ENCODE measurements at regions not wholly inside any gene's neighbourhood (a gene's known extent, or its start where the extent isn't known, plus 50 kb on each side); places are given as distances from the start of the nearest gene placed in this dataset.

- Histone ChIP-seq H3K27ac (ENCODE audit: low read depth, low read length) (no peak overlapping the region), H2BK12ac (ENCODE audit: low read depth, low read length) (no peak overlapping the region; the same call in 1 of the 2 replicates), H3K4me2 (ENCODE audit: insufficient read depth in 1 of 2, low read depth in 2 of 2, low read length in 2 of 2) (no peak overlapping the region), H3K9ac (replicated peaks in 1 of 4; ENCODE audit: extremely low read depth in 1 of 4, low read depth in 3 of 4, low read length in 3 of 4) (no peak overlapping the region), H2BK5ac (ENCODE audit: low read depth, low read length) (no peak overlapping the region), H3K36me3 (ENCODE audit: control insufficient read depth in 2 of 4, insufficient read depth in 4 of 4, low read length in 3 of 4) (no peaks in the 10 kb centered on the region), H4K5ac (ENCODE audit: insufficient read length, low read depth, low read length) (no peak overlapping the region), H3K23ac (ENCODE audit: insufficient read length) (no peak overlapping the region), H3K4me3 (ENCODE audit: extremely low read depth in 1 of 4, insufficient read depth in 2 of 4, low read depth in 3 of 4, low read length in 4 of 4) (no peak overlapping the region), H2BK120ac (replicated peaks; ENCODE audit: low read depth, low read length) (no peak overlapping the region), H2AFZ (ENCODE audit: low read length) (no peak overlapping the region), H3K4ac (replicated peaks; ENCODE audit: insufficient read length, low read depth, low read length) (no peak overlapping the region), H3K4me1 (replicated peaks in 1 of 4; ENCODE audit: control insufficient read depth in 3 of 4, insufficient read depth in 4 of 4, low read length in 3 of 4) (peaks cover 6 to 8% (median 7%) of the 10 kb centered on the region in 4 experiments), H3K27me3 (replicated peaks in 1 of 4; ENCODE audit: control insufficient read depth in 3 of 4, extremely low read depth in 1 of 4, insufficient read depth in 3 of 4, low read length in 3 of 4) (no peaks in the 10 kb centered on the region), H2BK20ac (ENCODE audit: low read length) (no peak overlapping the region), H4K20me1 (replicated peaks in 1 of 2; ENCODE audit: control insufficient read depth in 1 of 2, insufficient read depth in 2 of 2, low read length in 2 of 2) (no peaks in the 10 kb centered on the region), H3K56ac (replicated peaks; ENCODE audit: insufficient read length, low read depth, low read length) (no peak overlapping the region), H3K79me1 (ENCODE audit: low read depth, low read length) (peaks cover 13% of the 10 kb centered on the region), H3K23me2 (ENCODE audit: low read depth, low read length) (no peaks in the 10 kb centered on the region), H3K79me2 (ENCODE audit: control insufficient read depth in 1 of 2, insufficient read depth in 2 of 2, low read length in 2 of 2) (no peaks in the 10 kb centered on the region), H3K18ac (ENCODE audit: extremely low read depth, low read length) (no peak overlapping the region), H4K8ac (ENCODE audit: extremely low read depth, insufficient read depth, low read length) (no peak overlapping the region), H2AK5ac (ENCODE audit: low read depth, low read length) (no peak overlapping the region), H2BK15ac (ENCODE audit: low read length) (no peak overlapping the region), H3K14ac (ENCODE audit: insufficient read length) (no peak overlapping the region), H3K9me3 (ENCODE audit: insufficient read depth in 2 of 2, low read depth in 1 of 2, low read length in 1 of 2) (no peaks in the 10 kb centered on the region), H4K91ac (replicated peaks; ENCODE audit: insufficient read length, low read length) (no peak overlapping the region)
- ChIA-PET POLR2A (ENCODE audit: partially characterized antibody) (interaction anchor here (0.7 to 1.1 kb wide), 2 partner anchors 14 to 1546 kb away, joined by 3 read pairs; no protein-coding TSS in a partner anchor), CTCF (ENCODE audit: partially characterized antibody) (interaction anchor here (0.6 to 2.3 kb wide), 9 partner anchors 12 to 138 kb away, joined by 3 to 14 read pairs (median 4); no protein-coding TSS in a partner anchor)
- WGBS, 2 experiments (ENCODE audit: extremely low coverage in 1 of 2, insufficient coverage in 1 of 2, insufficient read length in 1 of 2, insufficient replicate concordance in 2 of 2, low coverage in 1 of 2, low lambda C conversion rate in 2 of 2, missing lambda C conversion rate in 1 of 2): 85% methylated on average over 7 of the region's 7 CpGs; no CpG with 5 or more reads in 1 of the 2 experiments
- FAIRE-seq (no peak), DNase-seq (ENCODE audit: low read depth in 1 of 2, low spot score in 2 of 2) (no peak)
- TF ChIP-seq POLR2A (IDR thresholded peaks at IDR 0.05; ENCODE audit: control extremely low read depth in 1 of 2, low read depth in 2 of 2, low read length in 2 of 2) (no peak), SAP30 (IDR thresholded peaks at IDR 0.05; ENCODE audit: insufficient read depth, insufficient replicate concordance, low read length) (no peak), RXRA (IDR thresholded peaks at IDR 0.05; ENCODE audit: insufficient read depth, low read depth, low read length) (no peak)
These were observed 79.5 kb downstream of the SLC25A47 start for GRCh38 chr14:100402631-100403030.

Data from H1 (cell line).